ENCODE measurements at regions not wholly inside any gene's neighbourhood (a gene's known extent, or its start where the extent isn't known, plus 50 kb on each side); places are given as distances from the start of the nearest gene placed in this dataset.

DNA sequence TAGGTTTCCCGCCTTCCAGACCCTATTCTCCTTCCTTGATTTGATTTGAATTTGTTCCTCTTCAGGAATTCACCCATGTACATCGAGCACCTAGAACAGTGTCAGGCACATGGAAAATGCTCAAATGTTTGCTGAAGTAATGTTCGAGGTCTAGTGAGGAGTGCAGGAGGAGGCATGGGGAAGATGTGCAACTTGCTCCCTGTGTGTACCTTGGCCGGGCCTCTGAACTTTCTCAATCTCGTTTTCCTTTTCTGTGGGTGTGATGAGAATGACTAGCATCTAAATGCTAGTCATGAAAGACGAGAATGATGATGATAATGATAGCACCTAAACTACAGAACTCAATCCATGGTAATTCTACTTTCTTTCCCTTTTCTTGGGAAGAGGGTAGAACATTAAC, 279.1 kb upstream of the PLET1 start:
- H3K4me1 ChIP-seq = no peaks in the 10 kb centered on the region
- H3K36me3 ChIP-seq = no peaks in the 10 kb centered on the region
- TF ChIP-seq, protein P1, sequence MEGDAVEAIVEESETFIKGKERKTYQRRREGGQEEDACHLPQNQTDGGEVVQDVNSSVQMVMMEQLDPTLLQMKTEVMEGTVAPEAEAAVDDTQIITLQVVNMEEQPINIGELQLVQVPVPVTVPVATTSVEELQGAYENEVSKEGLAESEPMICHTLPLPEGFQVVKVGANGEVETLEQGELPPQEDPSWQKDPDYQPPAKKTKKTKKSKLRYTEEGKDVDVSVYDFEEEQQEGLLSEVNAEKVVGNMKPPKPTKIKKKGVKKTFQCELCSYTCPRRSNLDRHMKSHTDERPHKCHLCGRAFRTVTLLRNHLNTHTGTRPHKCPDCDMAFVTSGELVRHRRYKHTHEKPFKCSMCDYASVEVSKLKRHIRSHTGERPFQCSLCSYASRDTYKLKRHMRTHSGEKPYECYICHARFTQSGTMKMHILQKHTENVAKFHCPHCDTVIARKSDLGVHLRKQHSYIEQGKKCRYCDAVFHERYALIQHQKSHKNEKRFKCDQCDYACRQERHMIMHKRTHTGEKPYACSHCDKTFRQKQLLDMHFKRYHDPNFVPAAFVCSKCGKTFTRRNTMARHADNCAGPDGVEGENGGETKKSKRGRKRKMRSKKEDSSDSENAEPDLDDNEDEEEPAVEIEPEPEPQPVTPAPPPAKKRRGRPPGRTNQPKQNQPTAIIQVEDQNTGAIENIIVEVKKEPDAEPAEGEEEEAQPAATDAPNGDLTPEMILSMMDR (IDR thresholded peaks at IDR 0.05) = no peak
- no peak overlapping the region for H3K4me3 ChIP-seq
- no peaks in the 10 kb centered on the region for H3K9me3 ChIP-seq
- intact Hi-C loops (cut with DNase I) = no loop called here
- no peak for DNase-seq
- H3K27me3 ChIP-seq = no peaks in the 10 kb centered on the region
- no peak overlapping the region for H3K9ac ChIP-seq (ENCODE audit: low read depth in 2 of 2, low read length in 2 of 2)
- H3K27ac ChIP-seq = no peak overlapping the region

DNA sequence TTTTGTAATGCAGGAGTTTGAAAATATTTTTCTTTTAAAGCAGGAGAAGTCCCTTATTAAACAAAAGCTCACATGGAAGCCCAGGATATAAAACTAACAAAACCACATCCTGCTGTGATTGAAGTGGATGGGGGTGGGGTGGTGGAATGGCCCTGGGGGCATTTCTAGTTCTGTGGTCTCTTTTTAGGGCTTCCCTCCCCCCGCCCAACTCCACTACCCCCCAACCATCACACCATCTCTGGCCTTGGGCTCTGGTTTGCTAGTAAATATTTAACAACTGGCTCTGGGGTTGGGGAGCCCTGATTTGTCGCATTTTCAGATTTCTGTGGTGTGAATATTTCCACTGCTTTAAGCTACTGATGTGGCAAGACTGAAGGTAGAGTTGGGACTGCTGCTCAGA, 279.6 kb upstream of the PLET1 start:
- Histone ChIP-seq H3K27me3 (no peaks in the 10 kb centered on the region), H3K4me3 (no peak overlapping the region), H3K36me3 (no peaks in the 10 kb centered on the region), H3K9ac (ENCODE audit: low read depth in 2 of 2, low read length in 2 of 2) (no peak overlapping the region), H3K27ac (no peak overlapping the region), H3K9me3 (no peaks in the 10 kb centered on the region), H3K4me1 (no peaks in the 10 kb centered on the region)
- DNase-seq = no peak
- intact Hi-C loops (cut with DNase I) = no loop called here
- TF ChIP-seq, protein P1 (IDR thresholded peaks at IDR 0.05) = no peak

DNA sequence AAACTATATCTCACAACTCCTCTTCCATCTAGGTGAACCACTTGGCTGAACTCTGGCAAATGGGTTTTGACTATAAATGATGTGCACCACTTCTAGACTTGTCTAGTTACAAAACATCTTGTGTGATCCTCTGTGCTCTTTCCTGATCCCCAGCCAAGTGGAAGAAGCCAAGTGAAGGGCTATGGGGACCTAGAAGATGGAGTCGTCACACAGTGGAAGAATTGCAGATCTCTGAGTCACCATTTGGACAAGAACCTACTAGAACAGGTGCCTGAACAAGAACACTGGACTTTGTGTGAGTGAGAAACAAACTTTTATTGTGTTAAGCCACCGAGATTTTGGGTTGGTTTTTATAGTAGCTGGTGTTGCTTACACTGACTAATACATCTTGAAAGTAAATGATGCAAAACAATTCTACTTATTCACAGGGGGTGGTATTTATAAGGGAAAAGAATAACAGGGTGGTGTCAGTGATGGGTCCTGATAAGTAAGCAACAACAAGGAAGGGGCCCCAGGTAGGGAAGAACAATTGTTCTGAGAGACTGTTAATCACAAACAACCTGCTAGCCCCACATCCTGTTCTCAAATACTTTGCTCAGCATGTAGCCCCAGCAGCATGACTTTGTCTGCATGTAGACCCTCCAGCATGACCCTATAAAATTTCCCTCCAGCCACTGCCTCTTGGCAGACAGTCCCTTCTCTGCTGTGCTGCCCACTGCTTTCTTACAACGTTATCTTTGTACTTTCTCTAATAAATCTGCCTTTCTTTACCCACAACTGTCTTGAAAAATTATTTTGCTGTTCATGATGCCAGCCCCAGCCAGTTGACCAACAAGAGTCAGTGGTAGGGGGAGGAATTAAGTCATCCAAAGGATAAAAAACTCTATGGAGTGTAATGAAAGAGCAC, 280.7 kb upstream of the PLET1 start:
- Histone ChIP-seq H3K4me1 (no peaks in the 10 kb centered on the region), H3K36me3 (no peaks in the 10 kb centered on the region), H3K4me3 (no peak overlapping the region), H3K9me3 (no peaks in the 10 kb centered on the region), H3K27me3 (no peaks in the 10 kb centered on the region), H3K9ac (ENCODE audit: low read depth in 2 of 2, low read length in 2 of 2) (no peak overlapping the region), H3K27ac (no peak overlapping the region)
- intact Hi-C loops (cut with DNase I) = no loop called here
- DNase-seq = no peak
- TF ChIP-seq, protein P1 (IDR thresholded peaks at IDR 0.05) = no peak

DNA sequence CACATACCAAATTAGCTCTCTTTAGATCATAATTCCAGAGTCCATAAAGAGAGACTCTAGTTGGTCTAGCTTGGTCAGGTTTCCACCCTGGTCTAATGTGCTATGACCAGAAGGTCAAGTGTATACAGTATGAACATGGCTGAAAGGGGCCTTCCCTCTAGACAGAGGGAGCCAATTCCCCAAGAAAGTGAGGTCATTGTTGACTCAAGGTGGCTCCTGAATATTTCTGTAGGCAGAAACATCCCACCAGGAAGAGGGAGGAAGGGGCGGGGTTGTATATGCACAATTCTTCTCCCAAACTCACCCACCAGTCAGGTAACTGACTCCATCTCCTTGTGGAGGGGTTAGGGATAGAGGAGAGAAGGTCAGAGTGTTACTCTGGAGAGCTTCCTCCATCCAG, 281.8 kb upstream of the PLET1 start:
- Histone ChIP-seq H3K27ac (no peak overlapping the region), H3K4me1 (no peaks in the 10 kb centered on the region), H3K9me3 (no peaks in the 10 kb centered on the region), H3K36me3 (no peaks in the 10 kb centered on the region), H3K27me3 (no peaks in the 10 kb centered on the region), H3K4me3 (no peak overlapping the region), H3K9ac (ENCODE audit: low read depth in 2 of 2, low read length in 2 of 2) (no peak overlapping the region)
- intact Hi-C loops (cut with DNase I) = no loop called here
- DNase-seq = no peak
- TF ChIP-seq, protein P1 (IDR thresholded peaks at IDR 0.05) = no peak

DNA sequence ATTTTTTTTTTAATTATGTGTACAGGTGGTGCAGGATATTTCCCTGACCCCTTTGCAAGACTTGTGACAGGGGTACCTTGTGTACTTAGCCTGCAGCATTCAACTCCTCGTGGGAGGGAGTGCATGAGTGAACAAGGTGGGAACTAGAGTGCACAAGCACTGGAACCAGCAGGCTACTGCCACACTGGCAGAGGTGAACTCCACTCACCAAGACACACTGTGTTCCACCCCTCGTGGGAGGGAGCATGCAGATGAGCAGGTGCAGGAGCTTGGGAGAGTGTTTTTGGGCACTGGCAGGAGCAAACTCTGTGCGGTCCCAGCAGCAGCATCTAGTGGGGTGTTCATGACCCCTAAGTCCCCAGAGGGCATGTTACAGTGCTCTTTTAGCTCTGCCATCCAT, 282.7 kb upstream of the PLET1 start:
- Histone ChIP-seq H3K4me1 (no peaks in the 10 kb centered on the region), H3K27me3 (no peaks in the 10 kb centered on the region), H3K27ac (no peak overlapping the region), H3K9ac (ENCODE audit: low read depth in 2 of 2, low read length in 2 of 2) (no peak overlapping the region), H3K9me3 (no peaks in the 10 kb centered on the region), H3K36me3 (no peaks in the 10 kb centered on the region), H3K4me3 (no peak overlapping the region)
- DNase-seq = no peak
- intact Hi-C loops (cut with DNase I) = no loop called here
- TF ChIP-seq, protein P1 (IDR thresholded peaks at IDR 0.05) = no peak

All from colonic mucosa (tissue), 4 donors.